Caco-2 (cell line): ENCODE measurements at regions not wholly inside any gene's neighbourhood (a gene's known extent, or its start where the extent isn't known, plus 50 kb on each side); places are given as distances from the start of the nearest gene placed in this dataset.

Source experiments
- BruUV-seq: library from RNA; stranded (reverse); fragments of 400-500 nt; replicated peaks from 2 replicates; lab custom pipeline; 2021; lab: Mats Ljungman, UMichigan
- CTCF ChIA-PET: fragments of 300-600 bp; sonication (Branson Sonifier 250); formaldehyde crosslinking; loops from one replicate; lab custom pipeline; 2022; ENCODE audit warnings: antibody characterized with exemption; lab: Charles Lee
- POLR2A ChIA-PET: fragments of 300-600 bp; sonication (Branson Sonifier 250); formaldehyde crosslinking; loops from one replicate; lab custom pipeline; 2022; ENCODE audit warnings: antibody characterized with exemption; lab: Charles Lee
- DNase-seq, 2 experiments: peaks; one replicate each; pipeline versions ENCODE4 v3.0.0 to v3.0.0-alpha.2; 2020 to 2022
- H3K27me3 ChIP-seq: replicated peaks from 2 replicates; pipeline ENCODE4 v1.6.0; 2011; ENCODE audit warnings: low read length; ENCODE audit not compliant: control insufficient read depth, insufficient read depth
- H3K36me3 ChIP-seq: 2 replicates; pipeline ENCODE4 v1.5.1; 2011; ENCODE audit warnings: low read length; ENCODE audit not compliant: control insufficient read depth, insufficient read depth
- H3K4me1 ChIP-seq: fragments of 250-450 bp; sonication (Bioruptor Pico); 2 replicates; pipeline ENCODE4 v1.5.1; 2020; ENCODE audit warnings: mild to moderate bottlenecking
- H3K4me3 ChIP-seq: 2 replicates; pipeline ENCODE4 v1.5.1; 2011; ENCODE audit warnings: low read depth, mild to moderate bottlenecking, control low read depth, low read length
- H3K9me3 ChIP-seq: fragments of 250-450 bp; sonication (Bioruptor Pico); 2 replicates; pipeline ENCODE4 v1.5.1; 2020; ENCODE audit warnings: mild to moderate bottlenecking, moderate library complexity
- H3K27ac Mint-ChIP-seq: one replicate; pipeline ENCODE4 v1.8.0; 2022; ENCODE audit warnings: mixed read lengths; ENCODE audit not compliant: unreplicated experiment
- H3K27me3 Mint-ChIP-seq: one replicate; pipeline ENCODE4 v1.8.0; 2022; ENCODE audit warnings: mixed read lengths; ENCODE audit not compliant: insufficient read depth, unreplicated experiment
- H3K36me3 Mint-ChIP-seq: one replicate; pipeline ENCODE4 v1.8.0; 2022; ENCODE audit warnings: mild to moderate bottlenecking, mixed read lengths; ENCODE audit not compliant: insufficient read depth, unreplicated experiment
- H3K4me1 Mint-ChIP-seq: one replicate; pipeline ENCODE4 v1.8.0; 2022; ENCODE audit warnings: low read depth, mixed read lengths; ENCODE audit not compliant: unreplicated experiment
- H3K4me3 Mint-ChIP-seq: one replicate; pipeline ENCODE4 v1.8.0; 2022; ENCODE audit warnings: mild to moderate bottlenecking, moderate library complexity, mixed read lengths; ENCODE audit not compliant: unreplicated experiment
- H3K9me3 Mint-ChIP-seq: one replicate; pipeline ENCODE4 v1.8.0; 2022; ENCODE audit warnings: mixed read lengths; ENCODE audit not compliant: unreplicated experiment
- intact Hi-C: fragments of 100-400 bp; cut with micrococcal nuclease; formaldehyde crosslinking; loops from one replicate; pipeline ENCODE4 v1.10.0; 2022; ENCODE audit not compliant: unreplicated experiment
- TF ChIP-seq, protein P1 (sequence below), 2 experiments: fragments of 200-600 bp in 1 of 2; IDR thresholded peaks; 1 replicate in 1 of 2; 2 replicates in 1 of 2; pipeline versions ENCODE4 v1.5.1 to v1.8.0; 2011 to 2022; ENCODE audit warnings: antibody characterized with exemption in 1 of 2, control low read depth in 1 of 2, inconsistent platforms in 1 of 2, low read depth in 1 of 2, low read length in 1 of 2, mild to moderate bottlenecking in 1 of 2, moderate library complexity in 1 of 2; ENCODE audit not compliant: insufficient read depth in 1 of 2, severe bottlenecking in 1 of 2, unreplicated experiment in 1 of 2

DNA sequence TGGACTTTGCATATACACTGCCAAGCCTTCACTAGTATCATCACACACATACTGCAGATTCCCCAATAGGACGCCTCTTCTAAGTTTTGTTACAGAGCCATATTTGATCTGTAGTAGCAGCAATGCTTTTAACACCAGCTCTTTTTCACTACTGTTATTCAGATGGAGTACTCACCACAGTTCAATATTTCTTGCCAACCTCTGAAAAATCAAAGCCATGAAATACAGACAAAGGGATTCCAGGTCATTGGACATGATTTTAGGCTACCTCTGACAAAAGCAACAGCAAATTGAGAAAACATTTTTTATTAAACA is 390.7 kb upstream of the ADGRL3 start:
- no peak overlapping the region for H3K27ac Mint-ChIP-seq
- intact Hi-C loops: loop anchor here (5.0 to 10.0 kb wide), 3 partner anchors 38 to 495 kb away; no protein-coding TSS in a partner anchor

GRCh38 chr4:60812811-60813210 is 387.3 kb upstream of the ADGRL3 start:
- Histone ChIP-seq H3K9me3 (no peaks in the 10 kb centered on the region), H3K4me1 (peaks cover 7% of the 10 kb centered on the region), H3K27me3 (no peaks in the 10 kb centered on the region), H3K4me3 (no peak overlapping the region), H3K36me3 (no peaks in the 10 kb centered on the region)
- ChIA-PET CTCF (no interaction called here), POLR2A (no interaction called here)
- DNase-seq: no peak
- Mint-ChIP-seq H3K9me3 (no peaks in the 10 kb centered on the region), H3K36me3 (no peaks in the 10 kb centered on the region), H3K4me3 (no peak overlapping the region), H3K27ac (no peak overlapping the region), H3K4me1 (peaks cover 8% of the 10 kb centered on the region), H3K27me3 (no peaks in the 10 kb centered on the region)
- intact Hi-C loops: no loop called here
- BruUV-seq: no TSS peak
- TF ChIP-seq, protein P1, sequence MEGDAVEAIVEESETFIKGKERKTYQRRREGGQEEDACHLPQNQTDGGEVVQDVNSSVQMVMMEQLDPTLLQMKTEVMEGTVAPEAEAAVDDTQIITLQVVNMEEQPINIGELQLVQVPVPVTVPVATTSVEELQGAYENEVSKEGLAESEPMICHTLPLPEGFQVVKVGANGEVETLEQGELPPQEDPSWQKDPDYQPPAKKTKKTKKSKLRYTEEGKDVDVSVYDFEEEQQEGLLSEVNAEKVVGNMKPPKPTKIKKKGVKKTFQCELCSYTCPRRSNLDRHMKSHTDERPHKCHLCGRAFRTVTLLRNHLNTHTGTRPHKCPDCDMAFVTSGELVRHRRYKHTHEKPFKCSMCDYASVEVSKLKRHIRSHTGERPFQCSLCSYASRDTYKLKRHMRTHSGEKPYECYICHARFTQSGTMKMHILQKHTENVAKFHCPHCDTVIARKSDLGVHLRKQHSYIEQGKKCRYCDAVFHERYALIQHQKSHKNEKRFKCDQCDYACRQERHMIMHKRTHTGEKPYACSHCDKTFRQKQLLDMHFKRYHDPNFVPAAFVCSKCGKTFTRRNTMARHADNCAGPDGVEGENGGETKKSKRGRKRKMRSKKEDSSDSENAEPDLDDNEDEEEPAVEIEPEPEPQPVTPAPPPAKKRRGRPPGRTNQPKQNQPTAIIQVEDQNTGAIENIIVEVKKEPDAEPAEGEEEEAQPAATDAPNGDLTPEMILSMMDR (IDR thresholded peaks at IDR 0.05; ENCODE audit: insufficient read depth in 1 of 2, low read depth in 1 of 2, low read length in 1 of 2, severe bottlenecking in 1 of 2, unreplicated experiment in 1 of 2): no peak

More for the DNA sequence above, 390.7 kb upstream of the ADGRL3 start:
- Mint-ChIP-seq H3K4me3 (no peak overlapping the region), H3K4me1 (peaks cover 8% of the 10 kb centered on the region), H3K36me3 (no peaks in the 10 kb centered on the region), H3K9me3 (no peaks in the 10 kb centered on the region), H3K27me3 (no peaks in the 10 kb centered on the region)
- CTCF ChIA-PET: no interaction called here
- no peaks in the 10 kb centered on the region for H3K27me3 ChIP-seq
- H3K4me1 ChIP-seq: peaks cover 7% of the 10 kb centered on the region
- H3K4me3 ChIP-seq: no peak overlapping the region
- no peak for DNase-seq
- BruUV-seq: no TSS peak
- POLR2A ChIA-PET: no interaction called here
- TF ChIP-seq, protein P1 (IDR thresholded peaks at IDR 0.05; ENCODE audit: insufficient read depth in 1 of 2, low read depth in 1 of 2, low read length in 1 of 2, severe bottlenecking in 1 of 2, unreplicated experiment in 1 of 2): no peak
- H3K9me3 ChIP-seq: no peaks in the 10 kb centered on the region
- H3K36me3 ChIP-seq: no peaks in the 10 kb centered on the region

DNA sequence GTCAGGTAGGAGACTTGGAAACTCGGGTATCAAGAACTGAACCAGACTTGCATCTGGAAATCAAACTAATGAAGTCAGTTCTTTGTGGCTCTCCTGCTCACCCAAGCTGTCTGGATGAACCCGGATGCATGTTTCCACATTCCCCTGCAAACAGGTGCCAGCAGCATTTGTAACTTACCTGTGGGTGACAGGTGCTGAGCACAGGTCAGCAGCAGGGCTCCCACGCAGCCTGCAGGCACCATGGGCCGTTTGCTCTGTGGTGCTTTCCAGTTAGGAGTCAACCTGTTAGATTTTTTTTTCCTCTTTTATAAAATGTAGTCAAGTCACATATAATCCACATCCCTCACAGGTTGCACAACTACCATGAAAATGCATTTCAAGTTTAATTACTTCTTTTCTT is 385.6 kb upstream of the ADGRL3 start:
- H3K36me3 Mint-ChIP-seq: no peaks in the 10 kb centered on the region
- no peaks in the 10 kb centered on the region for H3K27me3 Mint-ChIP-seq
- no peak overlapping the region for H3K4me3 Mint-ChIP-seq
- H3K27me3 ChIP-seq: no peaks in the 10 kb centered on the region
- DNase-seq: no peak
- no peaks in the 10 kb centered on the region for H3K9me3 Mint-ChIP-seq
- no peak overlapping the region for H3K27ac Mint-ChIP-seq
- no peaks in the 10 kb centered on the region for H3K36me3 ChIP-seq
- H3K4me1 Mint-ChIP-seq: peaks cover 8% of the 10 kb centered on the region
- intact Hi-C loops: no loop called here
- H3K4me1 ChIP-seq: peaks cover 7% of the 10 kb centered on the region
- no peak overlapping the region for H3K4me3 ChIP-seq
- CTCF ChIA-PET: no interaction called here
- TF ChIP-seq, protein P1 (IDR thresholded peaks at IDR 0.05; ENCODE audit: insufficient read depth in 1 of 2, low read depth in 1 of 2, low read length in 1 of 2, severe bottlenecking in 1 of 2, unreplicated experiment in 1 of 2): no peak
- POLR2A ChIA-PET: no interaction called here
- no TSS peak for BruUV-seq
- H3K9me3 ChIP-seq: no peaks in the 10 kb centered on the region
